ENCODE measurements at regions not wholly inside any gene's neighbourhood (a gene's known extent, or its start where the extent isn't known, plus 50 kb on each side); places are given as distances from the start of the nearest gene placed in this dataset.

DNA sequence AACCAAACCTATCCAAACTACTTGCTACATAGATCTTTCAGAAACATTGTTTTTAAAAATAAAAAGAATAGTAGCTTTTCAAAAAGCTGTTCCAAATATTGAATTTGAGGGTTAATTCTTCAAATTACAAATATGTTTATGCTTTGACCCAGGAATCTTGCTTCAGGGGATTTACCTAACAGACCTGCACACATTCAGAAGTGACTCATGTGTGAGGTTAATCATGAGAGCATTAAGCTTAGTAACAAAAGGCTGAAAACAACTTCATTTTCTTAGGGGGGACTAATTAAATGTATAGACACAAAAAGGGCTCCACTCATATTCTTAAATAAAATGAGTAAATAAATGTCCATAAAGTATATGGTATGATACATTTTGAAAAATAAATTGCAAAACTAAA is 672.4 kb upstream of the FLRT2 start:
- Mint-ChIP-seq H3K4me3 (ENCODE audit: unreplicated experiment) (no peak overlapping the region), H3K27ac (ENCODE audit: unreplicated experiment) (no peak overlapping the region), H3K27me3 (ENCODE audit: insufficient read depth, unreplicated experiment) (peaks cover 4% of the 10 kb centered on the region), H3K9me3 (ENCODE audit: unreplicated experiment) (no peaks in the 10 kb centered on the region), H3K36me3 (ENCODE audit: insufficient read depth, unreplicated experiment) (no peaks in the 10 kb centered on the region), H3K4me1 (ENCODE audit: low read depth, unreplicated experiment) (no peaks in the 10 kb centered on the region)
- Histone ChIP-seq H3K4me1 (no peaks in the 10 kb centered on the region), H3K36me3 (ENCODE audit: control insufficient read depth, insufficient read depth, low read length) (no peaks in the 10 kb centered on the region), H3K9me3 (no peaks in the 10 kb centered on the region), H3K4me3 (ENCODE audit: low read depth, low read length) (no peak overlapping the region), H3K27me3 (replicated peaks; ENCODE audit: control insufficient read depth, insufficient read depth, low read length) (no peaks in the 10 kb centered on the region)
- intact Hi-C loops (cut with micrococcal nuclease; ENCODE audit: unreplicated experiment), result no loop called here
- CTCF ChIA-PET, result no interaction called here
- DNase-seq, result no peak
- BruUV-seq (replicated peaks), result no TSS peak
- POLR2A ChIA-PET, result no interaction called here
- TF ChIP-seq, protein P1, sequence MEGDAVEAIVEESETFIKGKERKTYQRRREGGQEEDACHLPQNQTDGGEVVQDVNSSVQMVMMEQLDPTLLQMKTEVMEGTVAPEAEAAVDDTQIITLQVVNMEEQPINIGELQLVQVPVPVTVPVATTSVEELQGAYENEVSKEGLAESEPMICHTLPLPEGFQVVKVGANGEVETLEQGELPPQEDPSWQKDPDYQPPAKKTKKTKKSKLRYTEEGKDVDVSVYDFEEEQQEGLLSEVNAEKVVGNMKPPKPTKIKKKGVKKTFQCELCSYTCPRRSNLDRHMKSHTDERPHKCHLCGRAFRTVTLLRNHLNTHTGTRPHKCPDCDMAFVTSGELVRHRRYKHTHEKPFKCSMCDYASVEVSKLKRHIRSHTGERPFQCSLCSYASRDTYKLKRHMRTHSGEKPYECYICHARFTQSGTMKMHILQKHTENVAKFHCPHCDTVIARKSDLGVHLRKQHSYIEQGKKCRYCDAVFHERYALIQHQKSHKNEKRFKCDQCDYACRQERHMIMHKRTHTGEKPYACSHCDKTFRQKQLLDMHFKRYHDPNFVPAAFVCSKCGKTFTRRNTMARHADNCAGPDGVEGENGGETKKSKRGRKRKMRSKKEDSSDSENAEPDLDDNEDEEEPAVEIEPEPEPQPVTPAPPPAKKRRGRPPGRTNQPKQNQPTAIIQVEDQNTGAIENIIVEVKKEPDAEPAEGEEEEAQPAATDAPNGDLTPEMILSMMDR (IDR thresholded peaks at IDR 0.05; ENCODE audit: insufficient read depth in 1 of 2, low read depth in 1 of 2, low read length in 1 of 2, severe bottlenecking in 1 of 2, unreplicated experiment in 1 of 2), result no peak

DNA sequence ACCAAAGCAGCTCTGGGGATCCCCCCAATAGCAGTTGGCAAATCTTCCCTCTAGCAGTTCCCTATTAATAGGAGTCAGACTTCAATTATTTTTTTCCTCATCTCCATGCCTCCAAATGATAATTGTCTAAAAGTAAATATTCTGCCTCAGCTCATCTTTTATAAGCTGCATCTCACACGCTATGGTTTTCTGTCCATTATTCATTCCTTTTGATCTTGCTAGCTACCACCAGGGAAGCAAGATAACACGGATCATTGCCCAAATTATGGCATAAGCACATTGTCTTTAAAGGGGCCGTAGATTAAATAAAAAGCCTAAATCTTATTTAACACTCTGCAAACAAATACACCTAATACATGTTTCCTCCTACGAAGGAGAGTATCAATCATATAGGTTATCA is 670.8 kb upstream of the FLRT2 start:
- Mint-ChIP-seq H3K4me3 (ENCODE audit: unreplicated experiment) (no peak overlapping the region), H3K9me3 (ENCODE audit: unreplicated experiment) (no peaks in the 10 kb centered on the region), H3K36me3 (ENCODE audit: insufficient read depth, unreplicated experiment) (no peaks in the 10 kb centered on the region), H3K27me3 (ENCODE audit: insufficient read depth, unreplicated experiment) (peaks cover under 1% of the 10 kb centered on the region), H3K4me1 (ENCODE audit: low read depth, unreplicated experiment) (no peaks in the 10 kb centered on the region), H3K27ac (ENCODE audit: unreplicated experiment) (no peak overlapping the region)
- TF ChIP-seq, protein P1 (IDR thresholded peaks at IDR 0.05; ENCODE audit: insufficient read depth in 1 of 2, low read depth in 1 of 2, low read length in 1 of 2, severe bottlenecking in 1 of 2, unreplicated experiment in 1 of 2), result no peak
- CTCF ChIA-PET, result no interaction called here
- POLR2A ChIA-PET, result no interaction called here
- H3K4me3 ChIP-seq (ENCODE audit: low read depth, low read length), result no peak overlapping the region
- H3K36me3 ChIP-seq (ENCODE audit: control insufficient read depth, insufficient read depth, low read length), result no peaks in the 10 kb centered on the region
- H3K4me1 ChIP-seq, result no peaks in the 10 kb centered on the region
- H3K9me3 ChIP-seq, result no peaks in the 10 kb centered on the region
- intact Hi-C loops (cut with micrococcal nuclease; ENCODE audit: unreplicated experiment), result no loop called here
- no peaks in the 10 kb centered on the region for H3K27me3 ChIP-seq (replicated peaks; ENCODE audit: control insufficient read depth, insufficient read depth, low read length)
- no TSS peak for BruUV-seq (replicated peaks)
- DNase-seq, result no peak

- no peaks in the 10 kb centered on the region for H3K4me1 ChIP-seq
- Mint-ChIP-seq H3K27me3 (ENCODE audit: insufficient read depth, unreplicated experiment) (no peaks in the 10 kb centered on the region), H3K4me1 (ENCODE audit: low read depth, unreplicated experiment) (no peaks in the 10 kb centered on the region), H3K27ac (ENCODE audit: unreplicated experiment) (no peak overlapping the region), H3K36me3 (ENCODE audit: insufficient read depth, unreplicated experiment) (no peaks in the 10 kb centered on the region), H3K9me3 (ENCODE audit: unreplicated experiment) (no peaks in the 10 kb centered on the region), H3K4me3 (ENCODE audit: unreplicated experiment) (no peak overlapping the region)
- H3K27me3 ChIP-seq (replicated peaks; ENCODE audit: control insufficient read depth, insufficient read depth, low read length), result no peaks in the 10 kb centered on the region
- no peaks in the 10 kb centered on the region for H3K9me3 ChIP-seq
- ChIA-PET POLR2A (no interaction called here), CTCF (no interaction called here)
- no peak for DNase-seq
- no peaks in the 10 kb centered on the region for H3K36me3 ChIP-seq (ENCODE audit: control insufficient read depth, insufficient read depth, low read length)
- BruUV-seq (replicated peaks), result no TSS peak
- TF ChIP-seq, protein P1 (IDR thresholded peaks at IDR 0.05; ENCODE audit: insufficient read depth in 1 of 2, low read depth in 1 of 2, low read length in 1 of 2, severe bottlenecking in 1 of 2, unreplicated experiment in 1 of 2), result no peak
- intact Hi-C loops (cut with micrococcal nuclease; ENCODE audit: unreplicated experiment), result no loop called here
- no peak overlapping the region for H3K4me3 ChIP-seq (ENCODE audit: low read depth, low read length)
These were observed 665.2 kb upstream of the FLRT2 start for GRCh38 chr14:84864548-84865271.

Measured in Caco-2 (cell line).